ENCODE measurements at regions not wholly inside any gene's neighbourhood (a gene's known extent, or its start where the extent isn't known, plus 50 kb on each side); places are given as distances from the start of the nearest gene placed in this dataset.
"Not testable (repeated sequence)": the region's sequence is repeated elsewhere in the genome, so short reads cannot be mapped to it uniquely, and the experiment has no call there.

DNA sequence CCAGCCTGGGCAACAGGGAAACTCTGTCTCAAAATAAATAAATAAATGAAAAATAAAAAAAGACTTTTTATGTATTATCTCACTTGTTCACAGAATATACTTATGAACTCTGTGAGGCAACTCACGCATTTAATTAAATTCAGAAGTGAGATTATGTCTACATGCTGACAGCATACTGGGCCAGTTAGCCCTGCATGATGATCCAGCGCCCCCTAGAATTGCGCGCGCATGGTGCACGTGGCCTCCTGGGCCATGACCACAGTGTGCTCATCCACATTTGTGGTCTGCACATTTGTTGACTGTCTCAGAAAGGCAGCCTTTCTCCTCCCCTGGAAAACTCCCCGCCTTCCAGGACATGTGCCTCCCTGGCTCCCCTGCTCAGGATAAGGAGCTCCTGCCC, 64.8 kb upstream of the METTL9 start:
- not testable (repeated sequence) for DNase-seq (ENCODE audit: low spot score)

- not testable (repeated sequence) for DNase-seq (ENCODE audit: low spot score)
Measured at GRCh38 chr16:21535201-21535600, 64.2 kb upstream of the METTL9 start.

- DNase-seq (ENCODE audit: low spot score) = not testable (repeated sequence)
Measured at GRCh38 chr16:21536740-21537139, 62.6 kb upstream of the METTL9 start.

DNA sequence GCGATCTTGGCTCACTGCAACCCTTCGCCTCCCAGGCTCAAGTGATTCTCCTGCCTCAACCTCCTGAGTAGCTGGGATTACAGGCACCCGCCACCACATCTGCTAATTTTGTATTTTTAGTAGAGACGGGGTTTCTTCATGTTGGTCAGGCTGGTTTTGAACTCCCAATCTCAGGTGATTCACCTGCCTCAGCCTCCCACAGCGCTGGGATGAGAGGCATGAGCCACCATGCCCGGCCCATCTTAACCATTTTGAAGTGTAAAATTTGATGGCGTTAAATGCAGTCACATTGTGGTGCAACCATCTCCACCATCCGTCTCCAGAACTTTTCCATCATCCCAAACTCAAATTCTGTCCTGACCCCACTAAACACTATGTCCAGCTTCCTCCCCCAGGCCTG, 61.8 kb upstream of the METTL9 start:
- not testable (repeated sequence) for DNase-seq (ENCODE audit: low spot score)

- not testable (repeated sequence) for DNase-seq (ENCODE audit: low spot score)
Measured at GRCh38 chr16:21539107-21539618, 60.2 kb upstream of the METTL9 start.

DNA sequence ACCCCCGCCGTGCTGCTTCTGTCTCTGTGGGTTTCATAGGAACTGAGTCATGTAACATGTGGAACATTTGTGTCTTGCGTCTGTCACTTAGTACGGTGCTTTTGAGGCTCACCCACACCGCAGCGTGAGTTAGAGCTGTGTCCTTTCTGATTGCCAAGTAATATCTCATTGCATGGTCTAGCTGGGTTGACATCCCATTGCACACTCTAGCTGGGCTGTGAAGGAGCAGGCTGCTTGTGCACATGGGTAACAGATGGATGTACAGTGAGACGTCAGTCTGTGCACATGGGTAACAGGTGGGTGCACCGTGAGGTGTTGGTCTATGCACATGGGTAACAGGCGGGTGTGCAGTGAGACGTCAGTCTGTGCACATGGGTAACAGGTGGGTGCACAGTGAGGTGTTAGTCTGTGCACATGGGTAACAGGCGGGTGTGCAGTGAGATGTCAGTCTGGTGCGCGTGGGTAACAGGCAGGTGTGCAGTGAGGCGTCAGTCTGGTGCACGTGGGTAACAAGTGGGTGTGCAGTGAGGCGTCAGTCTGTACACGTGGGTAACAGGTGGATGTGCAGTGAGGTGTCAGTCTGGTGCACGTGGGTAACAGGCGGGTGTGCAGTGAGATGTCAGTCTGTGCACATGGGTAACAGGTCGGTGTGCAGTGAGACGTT, 58.5 kb upstream of the METTL9 start:
- not testable (repeated sequence) for DNase-seq (ENCODE audit: low spot score)

DNA sequence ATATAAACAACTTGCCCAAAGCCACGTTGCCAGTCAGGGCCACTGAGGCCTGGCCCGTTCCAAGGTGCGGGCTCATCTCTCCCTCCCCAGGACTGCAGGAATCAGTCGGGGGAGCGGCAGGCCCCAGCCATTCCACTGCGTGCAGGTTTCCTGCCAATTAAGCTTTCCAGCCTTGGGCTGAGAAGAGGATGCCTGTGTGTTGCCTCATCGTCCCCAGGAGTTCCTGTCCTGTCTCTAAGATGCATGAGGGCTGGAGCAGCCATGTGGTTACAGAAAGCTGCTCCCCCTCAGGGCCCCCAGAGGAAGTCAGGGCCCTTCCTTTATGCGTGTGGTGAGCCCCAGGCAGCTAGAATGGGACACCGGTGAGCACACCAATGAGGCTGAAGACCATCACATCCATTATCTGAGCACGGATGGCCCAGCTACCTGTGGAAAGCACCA, 57.7 kb upstream of the METTL9 start:
- DNase-seq (ENCODE audit: low spot score) = not testable (repeated sequence)

- not testable (repeated sequence) for DNase-seq (ENCODE audit: low spot score)
Measured at GRCh38 chr16:21542075-21542474, 57.3 kb upstream of the METTL9 start.

DNA sequence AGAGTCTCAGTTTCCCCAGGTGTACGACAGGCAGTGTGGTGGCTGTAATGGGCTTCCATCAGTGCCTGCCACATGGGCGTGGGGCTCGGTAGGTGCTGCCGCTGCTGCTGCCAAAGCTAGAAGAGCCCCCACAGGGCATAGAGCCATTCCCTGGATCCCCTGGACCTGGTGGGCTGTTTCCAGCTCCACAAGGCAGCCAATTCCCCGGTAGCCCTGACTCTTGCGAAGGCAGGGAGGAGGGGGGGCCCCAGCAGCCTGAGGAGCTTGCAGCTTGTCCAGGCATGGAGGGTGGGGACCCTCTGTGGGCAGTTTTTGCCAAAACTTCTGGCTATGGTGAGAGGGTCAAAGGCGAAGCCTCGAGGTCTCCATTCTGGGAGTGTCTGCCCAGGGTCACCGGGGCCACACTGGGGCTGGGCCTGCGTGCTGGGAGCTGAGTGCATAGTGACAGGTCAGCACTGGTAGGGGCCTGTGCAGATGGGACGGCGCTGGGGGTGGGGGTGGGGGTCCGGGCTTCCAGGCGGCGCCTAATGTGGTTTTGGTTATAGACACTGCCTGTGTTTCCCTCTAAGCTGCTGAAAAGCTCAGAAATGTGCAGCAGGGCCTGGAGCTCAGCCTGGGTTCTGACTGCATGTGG, 56.8 kb upstream of the METTL9 start:
- DNase-seq (ENCODE audit: low spot score) = not testable (repeated sequence)

DNA sequence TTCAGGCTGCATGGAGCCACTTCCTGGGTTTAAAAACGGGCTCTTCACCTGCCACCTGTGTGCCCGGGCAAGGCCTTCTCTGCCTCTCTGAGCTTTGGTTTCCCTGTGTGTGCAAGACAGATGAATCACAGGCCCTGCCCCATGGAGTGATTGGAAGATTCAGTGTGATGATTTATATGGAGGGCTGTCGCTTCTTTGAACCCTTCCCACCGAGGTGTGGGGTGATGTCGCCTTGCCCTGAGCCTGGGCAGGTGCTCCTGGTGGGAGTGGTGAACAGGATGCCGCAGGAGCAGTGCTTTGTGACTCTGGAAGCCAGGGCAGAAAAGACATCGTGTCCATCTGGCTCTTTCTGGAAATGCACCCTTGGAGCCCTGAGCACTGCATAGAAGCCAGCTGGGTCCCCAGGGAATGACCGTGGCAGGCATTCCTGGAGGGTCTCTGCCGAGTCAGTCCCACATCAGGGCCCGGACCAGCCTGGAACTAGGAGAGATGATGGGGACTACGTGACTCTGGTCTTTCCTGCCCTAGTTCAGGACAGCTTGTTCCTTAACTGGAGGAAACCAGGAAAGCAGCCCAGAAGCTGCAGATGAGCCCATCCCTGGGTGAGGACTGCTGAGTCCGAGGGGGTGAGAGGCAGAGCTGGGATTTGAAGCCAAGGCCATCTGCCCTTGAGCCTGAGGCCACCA, 56.1 kb upstream of the METTL9 start:
- DNase-seq (ENCODE audit: low spot score) = not testable (repeated sequence)

GRCh38 chr16:21545664-21546326, 53.6 kb upstream of the METTL9 start:
- not testable (repeated sequence) for DNase-seq (ENCODE audit: low spot score)

- not testable (repeated sequence) for DNase-seq (ENCODE audit: low spot score)
Measured at GRCh38 chr16:21549396-21549795, 50.0 kb upstream of the METTL9 start.
